ENCODE measurements at regions not wholly inside any gene's neighbourhood (a gene's known extent, or its start where the extent isn't known, plus 50 kb on each side); places are given as distances from the start of the nearest gene placed in this dataset.
"Not testable (repeated sequence)": the region's sequence is repeated elsewhere in the genome, so short reads cannot be mapped to it uniquely, and the experiment has no call there.

- DNase-seq = no peak
These were observed 530.5 kb downstream of the NTRK2 start for GRCh38 chr9:85199866-85200495.

GRCh38 chr9:85192750-85193149, 523.2 kb downstream of the NTRK2 start:
- no peak for DNase-seq

- no peak for DNase-seq
These were observed 516.7 kb downstream of the NTRK2 start for GRCh38 chr9:85186218-85186585.

- DNase-seq = no peak
These were observed 516.1 kb downstream of the NTRK2 start for GRCh38 chr9:85185486-85186217.

GRCh38 chr9:85182383-85182782, 512.9 kb downstream of the NTRK2 start:
- DNase-seq = no peak

- DNase-seq = no peak
These were observed 508.9 kb downstream of the NTRK2 start for GRCh38 chr9:85178474-85178873.

GRCh38 chr9:85173967-85174366, 504.4 kb downstream of the NTRK2 start:
- DNase-seq = no peak

- no peak for DNase-seq
These were observed 502.8 kb downstream of the NTRK2 start for GRCh38 chr9:85172001-85172978.

- no peak for DNase-seq
These were observed 501.6 kb downstream of the NTRK2 start for GRCh38 chr9:85171163-85171562.

- DNase-seq = no peak
These were observed 498.9 kb downstream of the NTRK2 start for GRCh38 chr9:85168412-85168811.

- no peak for DNase-seq
These were observed 497.6 kb downstream of the NTRK2 start for GRCh38 chr9:85167146-85167545.

- no peak for DNase-seq
These were observed 494.3 kb downstream of the NTRK2 start for GRCh38 chr9:85163825-85164224.

- DNase-seq = no peak
These were observed 493.9 kb downstream of the NTRK2 start for GRCh38 chr9:85163415-85163814.

- no peak for DNase-seq
These were observed 493.3 kb downstream of the NTRK2 start for GRCh38 chr9:85162822-85163221.

- not testable (repeated sequence) for DNase-seq
These were observed 491.4 kb downstream of the NTRK2 start for GRCh38 chr9:85160944-85161343.

GRCh38 chr9:85158512-85158911, 489.0 kb downstream of the NTRK2 start:
- no peak for DNase-seq

GRCh38 chr9:85157772-85158171, 488.2 kb downstream of the NTRK2 start:
- no peak for DNase-seq

- DNase-seq = no peak
These were observed 487.1 kb downstream of the NTRK2 start for GRCh38 chr9:85156652-85157051.

- no peak for DNase-seq
These were observed 485.8 kb downstream of the NTRK2 start for GRCh38 chr9:85155352-85155751.

- DNase-seq = no peak
These were observed 482.2 kb downstream of the NTRK2 start for GRCh38 chr9:85151741-85152140.

GRCh38 chr9:85151162-85151561, 481.6 kb downstream of the NTRK2 start:
- no peak for DNase-seq

GRCh38 chr9:85147046-85147640, 477.6 kb downstream of the NTRK2 start:
- DNase-seq = no peak

GRCh38 chr9:85142968-85143367, 473.4 kb downstream of the NTRK2 start:
- DNase-seq = no peak

All from activated CD8-positive, alpha-beta memory T cell treated with anti-CD3 and anti-CD28 coated beads, Interleukin-2, amount 50 U/mL, for 48 hours (primary cell).